Bronchial epithelial cell (primary cell): ENCODE measurements at regions not wholly inside any gene's neighbourhood (a gene's known extent, or its start where the extent isn't known, plus 50 kb on each side); places are given as distances from the start of the nearest gene placed in this dataset.
A peak's percentile ranks its signal among the peaks of the same experiment; 100 is the strongest.

Experiments
- DNase-seq: peaks from one replicate; pipeline ENCODE4 v3.0.0-alpha.2; 2010; ENCODE audit warnings: low read depth
- FAIRE-seq: peaks from 2 replicates; lab custom pipeline; 2011; peaks lifted over from hg19 to GRCh38; lab: Jason Lieb, UNC
- H3K27me3 ChIP-seq: 2 replicates; pipeline ENCODE4 v1.5.1; 2011; ENCODE audit warnings: low read length; ENCODE audit not compliant: control insufficient read depth, insufficient read depth
- H3K36me3 ChIP-seq: 2 replicates; pipeline ENCODE4 v1.5.1; 2011; ENCODE audit warnings: low read length; ENCODE audit not compliant: control insufficient read depth, insufficient read depth
- H3K4me3 ChIP-seq: 2 replicates; pipeline ENCODE4 v1.5.1; 2011; ENCODE audit warnings: mild to moderate bottlenecking, low read depth, low read length, control low read depth
- CTCF ChIP-seq: IDR thresholded peaks from 2 replicates; pipeline ENCODE4 v1.5.1; 2011; ENCODE audit warnings: mild to moderate bottlenecking, moderate library complexity, low read length, control low read depth, inconsistent platforms; ENCODE audit not compliant: insufficient read depth, severe bottlenecking

GRCh38 chr7:7044806-7045205 is 137.5 kb upstream of the C1GALT1 start:
- Histone ChIP-seq H3K4me3 (no peak overlapping the region), H3K27me3 (no peaks in the 10 kb centered on the region), H3K36me3 (no peaks in the 10 kb centered on the region)
- no peak for TF ChIP-seq CTCF
- FAIRE-seq (no peak), DNase-seq (no peak)

GRCh38 chr7:7048213-7048612 is 134.1 kb upstream of the C1GALT1 start:
- Histone ChIP-seq H3K4me3 (no peak overlapping the region), H3K36me3 (no peaks in the 10 kb centered on the region), H3K27me3 (no peaks in the 10 kb centered on the region)
- TF ChIP-seq CTCF, result no peak
- FAIRE-seq (no peak), DNase-seq (no peak)

GRCh38 chr7:7051206-7051877 is 131.0 kb upstream of the C1GALT1 start:
- Histone ChIP-seq H3K4me3 (no peak overlapping the region), H3K36me3 (no peaks in the 10 kb centered on the region), H3K27me3 (no peaks in the 10 kb centered on the region)
- DNase-seq (peak; percentile 39), FAIRE-seq (no peak)
- TF ChIP-seq CTCF, result no peak

- DNase-seq, result peak; percentile 81
- FAIRE-seq, result no peak
- Histone ChIP-seq H3K36me3 (no peaks in the 10 kb centered on the region), H3K4me3 (no peak overlapping the region), H3K27me3 (no peaks in the 10 kb centered on the region)
- no peak for TF ChIP-seq CTCF
These were observed 128.0 kb upstream of the C1GALT1 start for GRCh38 chr7:7054252-7054830.

GRCh38 chr7:7060828-7061599 is 121.3 kb upstream of the C1GALT1 start:
- DNase-seq (no peak), FAIRE-seq (no peak)
- TF ChIP-seq CTCF, result no peak
- H3K36me3 ChIP-seq, result no peaks in the 10 kb centered on the region
- H3K4me3 ChIP-seq, result no peak overlapping the region
- H3K27me3 ChIP-seq, result no peaks in the 10 kb centered on the region
